ENCODE measurements at regions not wholly inside any gene's neighbourhood (a gene's known extent, or its start where the extent isn't known, plus 50 kb on each side); places are given as distances from the start of the nearest gene placed in this dataset.
"Not testable (repeated sequence)": the region's sequence is repeated elsewhere in the genome, so short reads cannot be mapped to it uniquely, and the experiment has no call there.

GRCh38 chr5:111635916-111636570 is 121.0 kb downstream of the NREP start:
- DNase-seq: no peak
- in situ Hi-C loops (cut with MboI; ENCODE audit: low pct_unique_long_range_greater_than_20kb, low sequenced_read_pairs): no loop called here

- in situ Hi-C loops (cut with MboI; ENCODE audit: low pct_unique_long_range_greater_than_20kb, low sequenced_read_pairs): no loop called here
- DNase-seq: no peak
These were observed 121.7 kb downstream of the NREP start for GRCh38 chr5:111635151-111635902.

GRCh38 chr5:111631328-111631727 is 119.0 kb upstream of the STARD4 start:
- in situ Hi-C loops (cut with MboI; ENCODE audit: low pct_unique_long_range_greater_than_20kb, low sequenced_read_pairs): no loop called here
- no peak for DNase-seq

- in situ Hi-C loops (cut with MboI; ENCODE audit: low pct_unique_long_range_greater_than_20kb, low sequenced_read_pairs): no loop called here
- no peak for DNase-seq
These were observed 116.6 kb upstream of the STARD4 start for GRCh38 chr5:111628901-111629300.

- no peak for DNase-seq
- in situ Hi-C loops (cut with MboI; ENCODE audit: low pct_unique_long_range_greater_than_20kb, low sequenced_read_pairs): no loop called here
These were observed 115.5 kb upstream of the STARD4 start for GRCh38 chr5:111627862-111628261.

GRCh38 chr5:111626473-111627148 is 114.3 kb upstream of the STARD4 start:
- in situ Hi-C loops (cut with MboI; ENCODE audit: low pct_unique_long_range_greater_than_20kb, low sequenced_read_pairs): no loop called here
- DNase-seq: no peak

GRCh38 chr5:111618623-111619271 is 106.4 kb upstream of the STARD4 start:
- DNase-seq: no peak
- in situ Hi-C loops (cut with MboI; ENCODE audit: low pct_unique_long_range_greater_than_20kb, low sequenced_read_pairs): no loop called here

- no peak for DNase-seq
- in situ Hi-C loops (cut with MboI; ENCODE audit: low pct_unique_long_range_greater_than_20kb, low sequenced_read_pairs): no loop called here
These were observed 102.7 kb upstream of the STARD4 start for GRCh38 chr5:111615054-111615453.

GRCh38 chr5:111612013-111612630 is 99.8 kb upstream of the STARD4 start:
- in situ Hi-C loops (cut with MboI; ENCODE audit: low pct_unique_long_range_greater_than_20kb, low sequenced_read_pairs); DNase-seq: not testable (repeated sequence)

- in situ Hi-C loops (cut with MboI; ENCODE audit: low pct_unique_long_range_greater_than_20kb, low sequenced_read_pairs): no loop called here
- no peak for DNase-seq
These were observed 93.9 kb upstream of the STARD4 start for GRCh38 chr5:111606194-111606593.

- DNase-seq: no peak
- in situ Hi-C loops (cut with MboI; ENCODE audit: low pct_unique_long_range_greater_than_20kb, low sequenced_read_pairs): no loop called here
These were observed 91.1 kb upstream of the STARD4 start for GRCh38 chr5:111603446-111603827.

GRCh38 chr5:111602817-111603445 is 90.6 kb upstream of the STARD4 start:
- in situ Hi-C loops (cut with MboI; ENCODE audit: low pct_unique_long_range_greater_than_20kb, low sequenced_read_pairs): no loop called here
- no peak for DNase-seq

- DNase-seq: no peak
- in situ Hi-C loops (cut with MboI; ENCODE audit: low pct_unique_long_range_greater_than_20kb, low sequenced_read_pairs): no loop called here
These were observed 86.7 kb upstream of the STARD4 start for GRCh38 chr5:111598996-111599395.

GRCh38 chr5:111597491-111597890 is 85.2 kb upstream of the STARD4 start:
- DNase-seq: no peak
- in situ Hi-C loops (cut with MboI; ENCODE audit: low pct_unique_long_range_greater_than_20kb, low sequenced_read_pairs): no loop called here

GRCh38 chr5:111596705-111597104 is 84.4 kb upstream of the STARD4 start:
- DNase-seq: no peak
- in situ Hi-C loops (cut with MboI; ENCODE audit: low pct_unique_long_range_greater_than_20kb, low sequenced_read_pairs): no loop called here

- in situ Hi-C loops (cut with MboI; ENCODE audit: low pct_unique_long_range_greater_than_20kb, low sequenced_read_pairs): no loop called here
- no peak for DNase-seq
These were observed 83.1 kb upstream of the STARD4 start for GRCh38 chr5:111595425-111595824.

- in situ Hi-C loops (cut with MboI; ENCODE audit: low pct_unique_long_range_greater_than_20kb, low sequenced_read_pairs): no loop called here
These were observed 77.0 kb upstream of the STARD4 start for GRCh38 chr5:111589316-111589715.

GRCh38 chr5:111587728-111588127 is 75.4 kb upstream of the STARD4 start:
- DNase-seq: no peak
- in situ Hi-C loops (cut with MboI; ENCODE audit: low pct_unique_long_range_greater_than_20kb, low sequenced_read_pairs): no loop called here

More at GRCh38 chr5:111589316-111589715, 77.0 kb upstream of the STARD4 start:
- no peak for DNase-seq

- DNase-seq: no peak
- in situ Hi-C loops (cut with MboI; ENCODE audit: low pct_unique_long_range_greater_than_20kb, low sequenced_read_pairs): no loop called here
These were observed 73.6 kb upstream of the STARD4 start for GRCh38 chr5:111585946-111586345.

All from KBM-7 (cell line).